ENCODE measurements at regions not wholly inside any gene's neighbourhood (a gene's known extent, or its start where the extent isn't known, plus 50 kb on each side); places are given as distances from the start of the nearest gene placed in this dataset.
"Not testable (repeated sequence)": the region's sequence is repeated elsewhere in the genome, so short reads cannot be mapped to it uniquely, and the experiment has no call there.

DNA sequence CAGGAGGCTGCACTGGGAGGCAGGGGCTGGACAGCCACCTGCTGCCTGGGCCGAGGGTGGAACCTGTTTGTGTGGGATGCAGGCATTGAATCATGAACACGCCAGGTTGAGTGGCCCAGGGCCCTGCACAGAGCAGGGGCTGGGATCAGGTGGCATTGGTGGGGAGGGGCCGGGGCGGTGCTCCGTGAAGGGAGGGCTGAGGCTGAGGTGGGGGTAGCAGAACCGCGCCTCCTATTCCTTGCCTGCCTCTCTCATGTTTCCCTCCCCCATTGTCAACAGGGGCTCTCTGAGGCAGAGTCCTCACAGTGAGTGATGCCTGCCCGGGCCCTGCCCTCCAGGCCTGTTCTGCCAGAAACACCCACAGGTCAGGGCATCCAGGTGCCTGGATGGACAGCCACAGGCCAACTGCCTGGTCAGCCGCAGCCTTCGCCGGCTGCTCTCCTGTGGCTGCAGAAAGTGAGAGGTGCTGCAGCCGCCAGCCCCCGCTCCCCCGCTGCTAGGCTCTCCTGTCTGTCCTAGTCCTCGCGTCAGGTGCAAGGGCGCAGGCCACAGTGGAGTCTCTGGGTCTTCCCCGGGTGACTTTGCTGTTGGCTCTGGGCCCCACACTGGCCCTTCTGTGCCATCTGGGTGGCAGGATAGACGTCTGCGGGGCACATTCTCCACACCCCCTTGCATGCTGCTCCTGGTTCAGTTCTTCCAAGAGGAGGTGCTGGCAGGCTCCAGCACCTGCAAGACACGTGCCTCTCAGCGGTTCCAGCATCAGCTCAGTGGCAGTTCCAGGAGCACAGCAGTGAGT lies 79.6 kb upstream of the GOLGA6L4 start:
- DNase-seq; H3K9me3 ChIP-seq; H3K27ac ChIP-seq (ENCODE audit: low read length); H3K27me3 ChIP-seq (replicated peaks in 1 of 2; ENCODE audit: control insufficient read depth in 2 of 2, extremely low read depth in 1 of 2, insufficient read depth in 2 of 2, low read length in 1 of 2); H3K9me3 Mint-ChIP-seq; H3K4me1 ChIP-seq (ENCODE audit: control insufficient read depth in 1 of 2, extremely low read depth in 1 of 2, insufficient read depth in 2 of 2, low read length in 2 of 2); H3K27ac Mint-ChIP-seq; H3K27me3 Mint-ChIP-seq; H3K4me3 ChIP-seq (ENCODE audit: control insufficient read depth in 1 of 2, extremely low read depth in 1 of 2, low read length in 1 of 2); H3K36me3 Mint-ChIP-seq; CTCF ChIA-PET; H3K4me1 Mint-ChIP-seq; POLR2A ChIA-PET; H3K36me3 ChIP-seq (ENCODE audit: control insufficient read depth in 2 of 2, extremely low read depth in 1 of 2, insufficient read depth in 1 of 2, low read length in 1 of 2); ATAC-seq (replicated peaks in 1 of 4); H3K4me3 Mint-ChIP-seq: not testable (repeated sequence)
- WGBS (ENCODE audit: insufficient coverage) = 84% methylated on average over 14 of the region's 22 CpGs

DNA sequence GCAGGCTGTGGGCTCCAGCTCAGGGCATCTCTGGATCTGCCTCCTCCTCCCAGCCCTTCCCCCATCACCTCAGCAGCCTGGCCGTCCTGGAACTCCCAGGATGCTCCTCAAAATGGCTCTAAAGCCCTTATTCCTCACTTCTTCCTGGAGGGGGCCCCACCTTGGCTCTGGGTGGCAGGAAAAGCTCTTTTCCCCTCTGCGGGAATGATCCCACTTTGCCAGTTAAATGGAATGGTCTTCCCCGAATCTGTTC lies 79.1 kb upstream of the GOLGA6L4 start:
- H3K27ac ChIP-seq (ENCODE audit: low read length); DNase-seq; H3K4me1 ChIP-seq (ENCODE audit: control insufficient read depth in 1 of 2, extremely low read depth in 1 of 2, insufficient read depth in 2 of 2, low read length in 2 of 2); H3K36me3 ChIP-seq (ENCODE audit: control insufficient read depth in 2 of 2, extremely low read depth in 1 of 2, insufficient read depth in 1 of 2, low read length in 1 of 2); ATAC-seq (replicated peaks in 1 of 4); H3K27me3 Mint-ChIP-seq; H3K9me3 Mint-ChIP-seq; H3K9me3 ChIP-seq; H3K27me3 ChIP-seq (replicated peaks in 1 of 2; ENCODE audit: control insufficient read depth in 2 of 2, extremely low read depth in 1 of 2, insufficient read depth in 2 of 2, low read length in 1 of 2); POLR2A ChIA-PET; H3K4me3 Mint-ChIP-seq; H3K4me1 Mint-ChIP-seq; H3K4me3 ChIP-seq (ENCODE audit: control insufficient read depth in 1 of 2, extremely low read depth in 1 of 2, low read length in 1 of 2); CTCF ChIA-PET; H3K27ac Mint-ChIP-seq; H3K36me3 Mint-ChIP-seq: not testable (repeated sequence)
- WGBS (ENCODE audit: insufficient coverage) = 76% methylated on average over 3 of the region's 3 CpGs

DNA sequence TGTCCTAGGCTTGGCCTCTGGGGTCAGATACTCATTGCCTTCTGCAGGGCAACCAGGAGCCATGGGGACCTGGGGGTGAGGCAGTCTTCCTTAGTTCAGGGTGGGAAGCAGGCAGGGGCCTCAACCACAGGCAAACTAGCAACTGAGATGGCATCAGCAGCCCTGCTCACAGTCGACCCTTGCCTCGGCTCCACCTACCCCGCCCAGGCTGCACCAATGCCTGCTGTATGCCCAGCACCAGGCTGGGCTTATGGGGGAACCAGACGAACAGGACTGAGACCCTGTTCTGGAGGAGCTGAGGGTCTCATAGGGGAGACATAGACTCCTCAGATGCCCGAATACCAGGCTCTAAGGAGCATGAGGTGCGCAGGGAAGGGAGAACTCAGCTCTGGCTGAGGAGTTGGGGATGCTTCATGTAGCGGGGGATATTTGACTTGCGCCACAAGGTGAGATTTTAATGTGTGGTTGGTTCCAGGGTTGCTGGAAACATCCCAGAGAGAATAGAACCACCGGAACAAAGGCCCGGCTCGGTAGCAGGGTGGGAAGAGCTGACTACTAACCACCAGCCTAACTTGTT lies 78.4 kb upstream of the GOLGA6L4 start:
- H3K4me1 ChIP-seq (ENCODE audit: control insufficient read depth in 1 of 2, extremely low read depth in 1 of 2, insufficient read depth in 2 of 2, low read length in 2 of 2); POLR2A ChIA-PET; H3K4me3 ChIP-seq (ENCODE audit: control insufficient read depth in 1 of 2, extremely low read depth in 1 of 2, low read length in 1 of 2); H3K27me3 Mint-ChIP-seq; H3K27me3 ChIP-seq (replicated peaks in 1 of 2; ENCODE audit: control insufficient read depth in 2 of 2, extremely low read depth in 1 of 2, insufficient read depth in 2 of 2, low read length in 1 of 2); ATAC-seq (replicated peaks in 1 of 4); H3K9me3 Mint-ChIP-seq; H3K36me3 ChIP-seq (ENCODE audit: control insufficient read depth in 2 of 2, extremely low read depth in 1 of 2, insufficient read depth in 1 of 2, low read length in 1 of 2); H3K4me1 Mint-ChIP-seq; H3K4me3 Mint-ChIP-seq; H3K36me3 Mint-ChIP-seq; H3K9me3 ChIP-seq; CTCF ChIA-PET; H3K27ac Mint-ChIP-seq; H3K27ac ChIP-seq (ENCODE audit: low read length); DNase-seq: not testable (repeated sequence)
- 81% methylated on average over 4 of the region's 11 CpGs for WGBS (ENCODE audit: insufficient coverage)

DNA sequence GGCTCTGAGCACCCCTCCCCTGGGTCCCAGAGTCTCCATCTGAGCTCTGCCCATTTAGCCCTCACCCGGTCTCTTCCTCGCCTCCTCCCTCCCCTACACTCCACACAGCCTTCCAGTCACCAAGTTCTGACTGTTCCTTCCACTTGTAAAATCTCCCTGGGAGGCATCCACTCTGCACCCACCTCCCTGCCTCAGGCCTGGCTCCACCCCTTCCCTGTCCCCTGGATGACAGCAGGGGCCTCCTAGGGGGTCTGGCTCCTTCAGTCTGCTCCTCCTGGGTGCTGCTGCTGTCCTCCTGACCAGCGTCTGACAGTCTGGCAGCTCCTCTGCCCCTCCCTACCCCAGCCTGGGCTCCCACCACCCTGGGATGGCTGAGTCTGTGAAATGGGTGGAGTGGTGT lies 77.7 kb upstream of the GOLGA6L4 start:
- H3K9me3 Mint-ChIP-seq; H3K27me3 ChIP-seq (replicated peaks in 1 of 2; ENCODE audit: control insufficient read depth in 2 of 2, extremely low read depth in 1 of 2, insufficient read depth in 2 of 2, low read length in 1 of 2); H3K36me3 ChIP-seq (ENCODE audit: control insufficient read depth in 2 of 2, extremely low read depth in 1 of 2, insufficient read depth in 1 of 2, low read length in 1 of 2); H3K4me1 Mint-ChIP-seq; H3K27ac ChIP-seq (ENCODE audit: low read length); POLR2A ChIA-PET; H3K9me3 ChIP-seq; H3K27ac Mint-ChIP-seq; H3K4me1 ChIP-seq (ENCODE audit: control insufficient read depth in 1 of 2, extremely low read depth in 1 of 2, insufficient read depth in 2 of 2, low read length in 2 of 2); H3K36me3 Mint-ChIP-seq; H3K27me3 Mint-ChIP-seq; ATAC-seq (replicated peaks in 1 of 4); H3K4me3 ChIP-seq (ENCODE audit: control insufficient read depth in 1 of 2, extremely low read depth in 1 of 2, low read length in 1 of 2); CTCF ChIA-PET; DNase-seq; H3K4me3 Mint-ChIP-seq: not testable (repeated sequence)
- 100% methylated on average over 2 of the region's 3 CpGs for WGBS (ENCODE audit: insufficient coverage)

DNA sequence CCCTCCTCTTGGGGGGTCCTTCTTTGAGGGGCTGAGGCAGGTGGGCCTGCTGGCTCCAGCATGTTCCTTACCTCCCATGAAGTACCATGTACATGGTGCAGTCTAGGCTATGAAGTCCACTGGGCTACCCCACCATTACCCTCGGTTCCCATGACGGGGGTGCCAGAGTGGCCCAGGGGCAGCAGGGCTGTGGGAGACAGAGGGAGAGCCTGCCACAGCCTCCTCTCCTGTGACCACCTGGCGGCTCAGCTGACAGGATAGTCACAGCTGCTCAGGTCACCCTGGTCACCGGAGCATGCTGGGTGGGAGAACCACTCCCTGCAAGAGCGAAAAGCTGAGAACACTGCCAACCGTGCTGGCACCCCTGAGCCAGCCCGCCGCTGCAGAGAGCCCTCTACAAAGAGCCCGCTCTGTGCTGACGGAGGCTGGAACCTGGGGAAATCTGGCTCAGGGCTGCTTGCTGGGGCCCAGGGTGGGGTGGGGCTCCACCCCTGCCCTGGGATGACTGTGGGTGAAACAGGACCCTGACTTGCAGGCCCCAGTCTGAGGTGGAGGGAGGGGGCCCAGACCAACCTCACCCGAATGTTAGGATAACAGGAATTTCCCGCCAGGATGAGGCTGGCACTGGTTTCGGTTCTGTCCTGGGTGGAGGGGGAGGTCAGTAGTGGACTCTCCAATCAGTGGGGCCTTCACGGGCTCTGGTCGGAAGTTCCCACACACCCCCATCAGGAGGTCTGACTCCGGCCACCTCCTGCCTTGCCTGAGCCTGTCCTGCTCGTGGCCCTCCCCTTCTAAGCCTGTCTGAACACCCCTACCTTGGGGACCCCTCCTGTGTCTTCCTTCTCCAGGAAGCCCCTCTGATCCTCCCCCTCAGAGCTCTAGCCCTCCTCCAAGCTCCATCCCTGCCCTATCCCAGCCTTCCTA lies 76.0 kb upstream of the GOLGA6L4 start:
- H3K27ac ChIP-seq (ENCODE audit: low read length); H3K27ac Mint-ChIP-seq; ATAC-seq (replicated peaks in 1 of 4); H3K27me3 Mint-ChIP-seq; H3K9me3 Mint-ChIP-seq; H3K4me1 Mint-ChIP-seq; H3K36me3 Mint-ChIP-seq; POLR2A ChIA-PET; H3K4me1 ChIP-seq (ENCODE audit: control insufficient read depth in 1 of 2, extremely low read depth in 1 of 2, insufficient read depth in 2 of 2, low read length in 2 of 2); H3K27me3 ChIP-seq (replicated peaks in 1 of 2; ENCODE audit: control insufficient read depth in 2 of 2, extremely low read depth in 1 of 2, insufficient read depth in 2 of 2, low read length in 1 of 2); H3K9me3 ChIP-seq; H3K4me3 ChIP-seq (ENCODE audit: control insufficient read depth in 1 of 2, extremely low read depth in 1 of 2, low read length in 1 of 2); H3K4me3 Mint-ChIP-seq; CTCF ChIA-PET; DNase-seq; H3K36me3 ChIP-seq (ENCODE audit: control insufficient read depth in 2 of 2, extremely low read depth in 1 of 2, insufficient read depth in 1 of 2, low read length in 1 of 2): not testable (repeated sequence)
- 96% methylated on average over 4 of the region's 17 CpGs for WGBS (ENCODE audit: insufficient coverage)

DNA sequence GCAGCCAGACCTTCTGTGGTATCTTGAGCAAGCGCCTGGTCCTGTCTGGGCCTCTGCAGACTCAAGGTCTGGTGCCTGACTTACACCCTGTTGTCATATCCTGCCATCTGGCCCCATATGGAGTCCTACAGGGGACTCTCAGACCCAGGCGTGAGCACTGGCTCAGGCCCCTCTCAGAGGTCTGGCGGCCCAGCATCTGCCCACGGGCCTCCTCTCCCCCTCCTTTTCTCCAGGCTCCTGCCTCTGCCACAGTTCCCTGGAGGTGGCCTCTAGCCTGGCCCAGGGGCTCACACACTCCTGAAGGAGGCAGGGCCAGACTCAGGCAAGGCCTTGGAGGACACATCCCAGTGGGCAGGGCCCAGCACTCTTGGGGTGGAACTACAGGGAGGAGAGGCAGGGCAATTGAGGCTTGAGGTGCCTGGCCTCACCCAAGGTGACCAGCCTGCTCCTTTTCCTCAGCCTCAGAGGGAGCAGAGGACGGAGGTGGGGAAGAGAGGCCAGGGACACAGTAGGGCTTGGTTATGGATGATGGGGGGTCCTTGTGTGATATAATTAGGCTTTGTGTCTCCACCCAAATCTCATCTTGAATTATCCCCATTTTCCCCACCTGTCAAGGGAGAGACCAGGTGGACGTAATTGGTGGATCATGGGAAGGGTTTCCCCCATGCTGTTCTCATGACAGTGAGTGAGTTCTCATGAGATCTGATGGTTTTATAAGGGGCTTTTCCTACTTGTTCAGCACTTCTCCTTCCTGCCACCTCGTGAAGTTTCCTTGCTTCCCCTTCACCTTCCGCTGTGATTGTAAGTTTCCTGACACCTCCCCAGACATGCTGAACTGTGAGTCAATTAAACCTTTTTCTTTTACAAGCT lies 70.9 kb upstream of the GOLGA6L4 start:
- H3K9me3 ChIP-seq; H3K27ac ChIP-seq (ENCODE audit: low read length); H3K4me1 Mint-ChIP-seq; POLR2A ChIA-PET; H3K36me3 ChIP-seq (ENCODE audit: control insufficient read depth in 2 of 2, extremely low read depth in 1 of 2, insufficient read depth in 1 of 2, low read length in 1 of 2); H3K4me1 ChIP-seq (ENCODE audit: control insufficient read depth in 1 of 2, extremely low read depth in 1 of 2, insufficient read depth in 2 of 2, low read length in 2 of 2); H3K36me3 Mint-ChIP-seq; H3K27me3 Mint-ChIP-seq; H3K4me3 Mint-ChIP-seq; H3K9me3 Mint-ChIP-seq; DNase-seq; H3K27me3 ChIP-seq (replicated peaks in 1 of 2; ENCODE audit: control insufficient read depth in 2 of 2, extremely low read depth in 1 of 2, insufficient read depth in 2 of 2, low read length in 1 of 2); CTCF ChIA-PET; H3K4me3 ChIP-seq (ENCODE audit: control insufficient read depth in 1 of 2, extremely low read depth in 1 of 2, low read length in 1 of 2): not testable (repeated sequence)
- WGBS (ENCODE audit: insufficient coverage) = 90% methylated on average over 3 of the region's 8 CpGs
- ATAC-seq (replicated peaks in 1 of 4) = peak in 2 of 4 experiments; percentile 15 to 19
- H3K27ac Mint-ChIP-seq = peak overlapping the region in 1 of 2 donors; percentile 58

Data from T-cell (primary cell).